Caco-2 (cell line): ENCODE measurements at regions not wholly inside any gene's neighbourhood (a gene's known extent, or its start where the extent isn't known, plus 50 kb on each side); places are given as distances from the start of the nearest gene placed in this dataset.

Experiments used
- BruUV-seq: library from RNA; stranded (reverse); fragments of 400-500 nt; replicated peaks from 2 replicates; lab custom pipeline; 2021; lab: Mats Ljungman, UMichigan
- CTCF ChIA-PET: fragments of 300-600 bp; sonication (Branson Sonifier 250); formaldehyde crosslinking; loops from one replicate; lab custom pipeline; 2022; ENCODE audit warnings: antibody characterized with exemption; lab: Charles Lee
- POLR2A ChIA-PET: fragments of 300-600 bp; sonication (Branson Sonifier 250); formaldehyde crosslinking; loops from one replicate; lab custom pipeline; 2022; ENCODE audit warnings: antibody characterized with exemption; lab: Charles Lee
- DNase-seq, 2 experiments: peaks; one replicate each; pipeline versions ENCODE4 v3.0.0 to v3.0.0-alpha.2; 2020 to 2022
- H3K27me3 ChIP-seq: replicated peaks from 2 replicates; pipeline ENCODE4 v1.6.0; 2011; ENCODE audit warnings: low read length; ENCODE audit not compliant: control insufficient read depth, insufficient read depth
- H3K36me3 ChIP-seq: 2 replicates; pipeline ENCODE4 v1.5.1; 2011; ENCODE audit warnings: low read length; ENCODE audit not compliant: control insufficient read depth, insufficient read depth
- H3K4me1 ChIP-seq: fragments of 250-450 bp; sonication (Bioruptor Pico); 2 replicates; pipeline ENCODE4 v1.5.1; 2020; ENCODE audit warnings: mild to moderate bottlenecking
- H3K4me3 ChIP-seq: 2 replicates; pipeline ENCODE4 v1.5.1; 2011; ENCODE audit warnings: low read depth, mild to moderate bottlenecking, control low read depth, low read length
- H3K9me3 ChIP-seq: fragments of 250-450 bp; sonication (Bioruptor Pico); 2 replicates; pipeline ENCODE4 v1.5.1; 2020; ENCODE audit warnings: mild to moderate bottlenecking, moderate library complexity
- H3K27ac Mint-ChIP-seq: one replicate; pipeline ENCODE4 v1.8.0; 2022; ENCODE audit warnings: mixed read lengths; ENCODE audit not compliant: unreplicated experiment
- H3K27me3 Mint-ChIP-seq: one replicate; pipeline ENCODE4 v1.8.0; 2022; ENCODE audit warnings: mixed read lengths; ENCODE audit not compliant: insufficient read depth, unreplicated experiment
- H3K36me3 Mint-ChIP-seq: one replicate; pipeline ENCODE4 v1.8.0; 2022; ENCODE audit warnings: mild to moderate bottlenecking, mixed read lengths; ENCODE audit not compliant: insufficient read depth, unreplicated experiment
- H3K4me1 Mint-ChIP-seq: one replicate; pipeline ENCODE4 v1.8.0; 2022; ENCODE audit warnings: low read depth, mixed read lengths; ENCODE audit not compliant: unreplicated experiment
- H3K4me3 Mint-ChIP-seq: one replicate; pipeline ENCODE4 v1.8.0; 2022; ENCODE audit warnings: mild to moderate bottlenecking, moderate library complexity, mixed read lengths; ENCODE audit not compliant: unreplicated experiment
- H3K9me3 Mint-ChIP-seq: one replicate; pipeline ENCODE4 v1.8.0; 2022; ENCODE audit warnings: mixed read lengths; ENCODE audit not compliant: unreplicated experiment
- CTCF ChIP-seq, 2 experiments: fragments of 200-600 bp in 1 of 2; IDR thresholded peaks; 1 replicate in 1 of 2; 2 replicates in 1 of 2; pipeline versions ENCODE4 v1.5.1 to v1.8.0; 2011 to 2022; ENCODE audit warnings: antibody characterized with exemption in 1 of 2, control low read depth in 1 of 2, inconsistent platforms in 1 of 2, low read depth in 1 of 2, low read length in 1 of 2, mild to moderate bottlenecking in 1 of 2, moderate library complexity in 1 of 2; ENCODE audit not compliant: insufficient read depth in 1 of 2, severe bottlenecking in 1 of 2, unreplicated experiment in 1 of 2
- intact Hi-C: fragments of 100-400 bp; cut with micrococcal nuclease; formaldehyde crosslinking; loops from one replicate; pipeline ENCODE4 v1.10.0; 2022; ENCODE audit not compliant: unreplicated experiment

GRCh38 chr6:166718516-166718915 lies 91.5 kb upstream of the RPS6KA2 start:
- no peaks in the 10 kb centered on the region for H3K4me1 ChIP-seq
- DNase-seq = no peak
- TF ChIP-seq CTCF (IDR thresholded peaks at IDR 0.05; ENCODE audit: insufficient read depth in 1 of 2, low read depth in 1 of 2, low read length in 1 of 2, severe bottlenecking in 1 of 2, unreplicated experiment in 1 of 2) = no peak
- H3K27me3 ChIP-seq = no peaks in the 10 kb centered on the region; the same call in 1 of the 2 replicates
- no TSS peak for BruUV-seq
- no peak overlapping the region for H3K4me3 ChIP-seq
- intact Hi-C loops = no loop called here
- POLR2A ChIA-PET = no interaction called here
- Mint-ChIP-seq H3K36me3 (no peaks in the 10 kb centered on the region), H3K4me3 (no peak overlapping the region), H3K4me1 (no peaks in the 10 kb centered on the region), H3K27me3 (peaks cover 12% of the 10 kb centered on the region), H3K9me3 (no peaks in the 10 kb centered on the region), H3K27ac (no peak overlapping the region)
- H3K9me3 ChIP-seq = no peaks in the 10 kb centered on the region
- CTCF ChIA-PET = no interaction called here
- no peaks in the 10 kb centered on the region for H3K36me3 ChIP-seq

GRCh38 chr6:166716910-166717617 lies 90.0 kb upstream of the RPS6KA2 start:
- TF ChIP-seq CTCF (IDR thresholded peaks at IDR 0.05; ENCODE audit: insufficient read depth in 1 of 2, low read depth in 1 of 2, low read length in 1 of 2, severe bottlenecking in 1 of 2, unreplicated experiment in 1 of 2) = no peak
- H3K27me3 ChIP-seq = no peaks in the 10 kb centered on the region; the same call in 1 of the 2 replicates
- POLR2A ChIA-PET = no interaction called here
- no peak overlapping the region for H3K4me3 ChIP-seq
- DNase-seq = no peak
- no peaks in the 10 kb centered on the region for H3K4me1 ChIP-seq
- H3K27ac Mint-ChIP-seq = no peak overlapping the region
- no peaks in the 10 kb centered on the region for H3K9me3 Mint-ChIP-seq
- H3K4me3 Mint-ChIP-seq = no peak overlapping the region
- BruUV-seq = no TSS peak
- no peaks in the 10 kb centered on the region for H3K36me3 Mint-ChIP-seq
- CTCF ChIA-PET = no interaction called here
- intact Hi-C loops = no loop called here
- no peaks in the 10 kb centered on the region for H3K36me3 ChIP-seq
- H3K4me1 Mint-ChIP-seq = no peaks in the 10 kb centered on the region
- H3K27me3 Mint-ChIP-seq = peaks cover 12% of the 10 kb centered on the region
- H3K9me3 ChIP-seq = no peaks in the 10 kb centered on the region

- no peak overlapping the region for H3K27ac Mint-ChIP-seq
- Histone ChIP-seq H3K9me3 (no peaks in the 10 kb centered on the region), H3K36me3 (no peaks in the 10 kb centered on the region), H3K4me1 (no peaks in the 10 kb centered on the region), H3K4me3 (no peak overlapping the region), H3K27me3 (no peaks in the 10 kb centered on the region; the same call in 1 of the 2 replicates)
- peaks cover 12% of the 10 kb centered on the region for H3K27me3 Mint-ChIP-seq
- no TSS peak for BruUV-seq
- ChIA-PET CTCF (no interaction called here), POLR2A (no interaction called here)
- DNase-seq = no peak
- H3K4me3 Mint-ChIP-seq = no peak overlapping the region
- TF ChIP-seq CTCF (IDR thresholded peaks at IDR 0.05; ENCODE audit: insufficient read depth in 1 of 2, low read depth in 1 of 2, low read length in 1 of 2, severe bottlenecking in 1 of 2, unreplicated experiment in 1 of 2) = no peak
- intact Hi-C loops = no loop called here
- no peaks in the 10 kb centered on the region for H3K36me3 Mint-ChIP-seq
- H3K9me3 Mint-ChIP-seq = peaks cover 10% of the 10 kb centered on the region
- H3K4me1 Mint-ChIP-seq = no peaks in the 10 kb centered on the region
Measured at GRCh38 chr6:166715992-166716391, 88.9 kb upstream of the RPS6KA2 start.
